SK-N-SH (cell line): ENCODE measurements at regions not wholly inside any gene's neighbourhood (a gene's known extent, or its start where the extent isn't known, plus 50 kb on each side); places are given as distances from the start of the nearest gene placed in this dataset.

Experiments
- CTCF ChIA-PET: fragments of 300-600, 350-600 bp; formaldehyde crosslinking; extraction: SDS; loops from one replicate; lab custom pipeline; 2021; lab: Yijun Ruan, JAX
- POLR2A ChIA-PET: fragments of 350-600 bp; sonication (Branson Sonifier 250); formaldehyde crosslinking; extraction: SDS; loops from one replicate; lab custom pipeline; 2020; ENCODE audit warnings: antibody characterized with exemption, inconsistent platforms; lab: Yijun Ruan, JAX
- DNase-seq: peaks from one replicate; pipeline ENCODE4 v3.0.0; 2012
- H2AFZ ChIP-seq: fragments of 200-600 bp; sonication (generic); 2 replicates; pipeline ENCODE4 v1.8.1; 2016; ENCODE audit warnings: antibody characterized with exemption, mild to moderate bottlenecking, low read depth
- H3F3A ChIP-seq: fragments of 200-600 bp; sonication (generic); replicated peaks from 2 replicates; pipeline ENCODE3; 2016; ENCODE audit warnings: antibody characterized with exemption, mild to moderate bottlenecking; ENCODE audit not compliant: insufficient read depth
- H3K27ac ChIP-seq, 2 experiments: fragments of 200-500 bp in 1 of 2; fragments of 200-600 bp in 1 of 2; sonication (Bioruptor generic) in 1 of 2; sonication (generic), shearing (Covaris generic) in 1 of 2; 2 replicates each; pipeline versions ENCODE4 v1.5.1 to v1.6.1; 2014 to 2016; ENCODE audit warnings: low read depth in 2 of 2, inconsistent platforms in 1 of 2, low read length in 1 of 2, mild to moderate bottlenecking in 1 of 2, mixed read lengths in 1 of 2
- H3K27me3 ChIP-seq: fragments of 200-600 bp; sonication (generic), shearing (Covaris generic); 2 replicates; pipeline ENCODE4 v1.6.1; 2016; ENCODE audit warnings: mixed run types; ENCODE audit not compliant: insufficient read depth
- H3K36me3 ChIP-seq, 2 experiments: fragments of 200-500 bp in 1 of 2; fragments of 200-600 bp in 1 of 2; sonication (Bioruptor generic) in 1 of 2; sonication (generic) in 1 of 2; replicated peaks in 1 of 2; 2 replicates each; pipeline versions ENCODE3 to v1.5.1; 2014 to 2016; ENCODE audit warnings: low read length in 1 of 2, mild to moderate bottlenecking in 1 of 2; ENCODE audit not compliant: insufficient read depth in 2 of 2, control insufficient read depth in 1 of 2
- H3K4me1 ChIP-seq, 2 experiments: fragments of 200-500 bp in 1 of 2; fragments of 200-600 bp in 1 of 2; sonication (Bioruptor generic) in 1 of 2; sonication (generic), shearing (Covaris generic) in 1 of 2; 2 replicates each; pipeline versions ENCODE4 v1.5.1 to v1.6.1; 2014 to 2016; ENCODE audit warnings: low read depth in 1 of 2, low read length in 1 of 2, mixed run types in 1 of 2; ENCODE audit not compliant: insufficient read depth in 2 of 2, control insufficient read depth in 1 of 2
- H3K4me2 ChIP-seq: fragments of 200-600 bp; sonication (generic), shearing (Covaris generic); 2 replicates; pipeline ENCODE4 v1.6.1; 2017; ENCODE audit warnings: mixed run types
- H3K4me3 ChIP-seq, 2 experiments: fragments of 200-500 bp in 1 of 2; fragments of 200-600 bp in 1 of 2; sonication (Bioruptor generic) in 1 of 2; sonication (generic), shearing (Covaris generic) in 1 of 2; 2 replicates each; pipeline versions ENCODE4 v1.5.1 to v1.8.1; 2014 to 2016; ENCODE audit warnings: low read depth in 2 of 2, inconsistent platforms in 1 of 2, low read length in 1 of 2, mild to moderate bottlenecking in 1 of 2, mixed read lengths in 1 of 2, moderate library complexity in 1 of 2
- H3K79me2 ChIP-seq: fragments of 200-600 bp; sonication (generic); 2 replicates; pipeline ENCODE4 v1.8.1; 2017; ENCODE audit warnings: mild to moderate bottlenecking; ENCODE audit not compliant: insufficient read depth
- H3K9ac ChIP-seq: fragments of 200-600 bp; sonication (generic); 2 replicates; pipeline ENCODE4 v1.6.1; 2017; ENCODE audit warnings: mixed run types
- H3K9me2 ChIP-seq: fragments of 200-600 bp; sonication (generic); 2 replicates; pipeline ENCODE4 v1.6.1; 2017; ENCODE audit warnings: mixed run types
- H3K9me3 ChIP-seq: fragments of 200-600 bp; sonication (generic); 2 replicates; pipeline ENCODE4 v1.6.1; 2017; ENCODE audit warnings: mixed run types, mild to moderate bottlenecking, moderate library complexity
- H4K20me1 ChIP-seq: fragments of 200-600 bp; sonication (generic); 2 replicates; pipeline ENCODE4 v1.6.1; 2017; ENCODE audit warnings: mild to moderate bottlenecking, mixed run types; ENCODE audit not compliant: insufficient read depth
- CTCF ChIP-seq: fragments of 200-600 bp; sonication (generic); IDR thresholded peaks from 2 replicates; pipeline ENCODE4 v1.6.1; 2017; ENCODE audit warnings: antibody characterized with exemption, mild to moderate bottlenecking, moderate library complexity
- EP300 ChIP-seq, 2 experiments: IDR thresholded peaks; 2 replicates each; pipeline versions ENCODE4 v1.4.0 to v1.6.1; 2012; ENCODE audit warnings: borderline replicate concordance in 1 of 2, low read depth in 1 of 2, low read length in 1 of 2
- FOXM1 ChIP-seq: IDR thresholded peaks from 2 replicates; pipeline ENCODE4 v1.4.0; 2012; ENCODE audit warnings: low read depth, mild to moderate bottlenecking
- GABPA ChIP-seq: IDR thresholded peaks from 2 replicates; pipeline ENCODE4 v1.4.0; 2012; ENCODE audit warnings: low read depth, mild to moderate bottlenecking
- IRF3 ChIP-seq: fragments of 150-350 bp; IDR thresholded peaks from 2 replicates; pipeline ENCODE4 v1.6.1; 2016; ENCODE audit warnings: mild to moderate bottlenecking, low read depth, low read length
- POLR2AphosphoS5 ChIP-seq: IDR thresholded peaks from 2 replicates; pipeline ENCODE4 v1.6.1; 2012; ENCODE audit warnings: low read depth, low read length
- RAD21 ChIP-seq: IDR thresholded peaks from 2 replicates; pipeline ENCODE4 v1.6.1; 2012; ENCODE audit warnings: mild to moderate bottlenecking, low read length
- RXRA ChIP-seq: IDR thresholded peaks from 2 replicates; pipeline ENCODE4 v1.4.0; 2012; ENCODE audit warnings: low read depth, mild to moderate bottlenecking, borderline replicate concordance
- TCF12 ChIP-seq: IDR thresholded peaks from 2 replicates; pipeline ENCODE4 v1.4.0; 2012
- TF ChIP-seq, protein P1 (sequence below): fragments of 150-350 bp; IDR thresholded peaks from 2 replicates; pipeline ENCODE4 v1.6.1; 2017; ENCODE audit warnings: antibody characterized with exemption, low read length, low read depth, borderline replicate concordance
- TF ChIP-seq, protein P2 (sequence below): IDR thresholded peaks from 2 replicates; pipeline ENCODE4 v1.6.1; 2012; ENCODE audit warnings: mild to moderate bottlenecking, low read depth, low read length, moderate library complexity

DNA sequence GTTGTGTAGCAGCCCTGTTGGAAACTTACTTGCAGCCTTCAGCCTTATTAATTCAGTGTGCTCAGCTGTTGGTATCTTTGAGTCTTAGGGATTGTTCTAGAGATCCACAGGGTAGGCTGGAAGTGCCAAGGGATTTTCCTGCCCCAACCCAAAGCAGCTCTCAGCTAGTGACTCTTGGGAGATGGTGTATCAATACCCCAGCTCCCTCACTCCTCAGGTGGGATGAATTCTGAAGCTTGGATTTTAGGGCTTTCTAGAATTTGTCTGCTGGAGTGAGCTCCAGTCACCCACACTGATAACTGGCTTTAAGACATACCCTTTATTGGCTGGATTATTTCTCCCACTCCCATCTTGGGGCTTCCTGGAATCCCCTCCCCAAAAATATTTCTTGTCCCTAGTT lies 493.0 kb downstream of the MN1 start:
- no peak overlapping the region for H3K9ac ChIP-seq
- H3F3A ChIP-seq: no peaks in the 10 kb centered on the region
- H3K36me3 ChIP-seq: no peaks in the 10 kb centered on the region
- DNase-seq: no peak
- no peak overlapping the region for H3K27ac ChIP-seq
- H3K4me3 ChIP-seq: no peak overlapping the region
- no peaks in the 10 kb centered on the region for H4K20me1 ChIP-seq
- no peaks in the 10 kb centered on the region for H3K9me3 ChIP-seq
- TF ChIP-seq IRF3 (no peak), POLR2AphosphoS5 (no peak), FOXM1 (no peak), EP300 (IDR thresholded peaks at IDR 0.05; ENCODE audit: borderline replicate concordance in 1 of 2, low read depth in 1 of 2, low read length in 1 of 2) (no peak), CTCF (no peak), RXRA (no peak), GABPA (no peak), RAD21 (no peak), TCF12 (no peak)
- TF ChIP-seq, protein P1, sequence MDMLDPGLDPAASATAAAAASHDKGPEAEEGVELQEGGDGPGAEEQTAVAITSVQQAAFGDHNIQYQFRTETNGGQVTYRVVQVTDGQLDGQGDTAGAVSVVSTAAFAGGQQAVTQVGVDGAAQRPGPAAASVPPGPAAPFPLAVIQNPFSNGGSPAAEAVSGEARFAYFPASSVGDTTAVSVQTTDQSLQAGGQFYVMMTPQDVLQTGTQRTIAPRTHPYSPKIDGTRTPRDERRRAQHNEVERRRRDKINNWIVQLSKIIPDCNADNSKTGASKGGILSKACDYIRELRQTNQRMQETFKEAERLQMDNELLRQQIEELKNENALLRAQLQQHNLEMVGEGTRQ: no peak
- TF ChIP-seq, protein P2, sequence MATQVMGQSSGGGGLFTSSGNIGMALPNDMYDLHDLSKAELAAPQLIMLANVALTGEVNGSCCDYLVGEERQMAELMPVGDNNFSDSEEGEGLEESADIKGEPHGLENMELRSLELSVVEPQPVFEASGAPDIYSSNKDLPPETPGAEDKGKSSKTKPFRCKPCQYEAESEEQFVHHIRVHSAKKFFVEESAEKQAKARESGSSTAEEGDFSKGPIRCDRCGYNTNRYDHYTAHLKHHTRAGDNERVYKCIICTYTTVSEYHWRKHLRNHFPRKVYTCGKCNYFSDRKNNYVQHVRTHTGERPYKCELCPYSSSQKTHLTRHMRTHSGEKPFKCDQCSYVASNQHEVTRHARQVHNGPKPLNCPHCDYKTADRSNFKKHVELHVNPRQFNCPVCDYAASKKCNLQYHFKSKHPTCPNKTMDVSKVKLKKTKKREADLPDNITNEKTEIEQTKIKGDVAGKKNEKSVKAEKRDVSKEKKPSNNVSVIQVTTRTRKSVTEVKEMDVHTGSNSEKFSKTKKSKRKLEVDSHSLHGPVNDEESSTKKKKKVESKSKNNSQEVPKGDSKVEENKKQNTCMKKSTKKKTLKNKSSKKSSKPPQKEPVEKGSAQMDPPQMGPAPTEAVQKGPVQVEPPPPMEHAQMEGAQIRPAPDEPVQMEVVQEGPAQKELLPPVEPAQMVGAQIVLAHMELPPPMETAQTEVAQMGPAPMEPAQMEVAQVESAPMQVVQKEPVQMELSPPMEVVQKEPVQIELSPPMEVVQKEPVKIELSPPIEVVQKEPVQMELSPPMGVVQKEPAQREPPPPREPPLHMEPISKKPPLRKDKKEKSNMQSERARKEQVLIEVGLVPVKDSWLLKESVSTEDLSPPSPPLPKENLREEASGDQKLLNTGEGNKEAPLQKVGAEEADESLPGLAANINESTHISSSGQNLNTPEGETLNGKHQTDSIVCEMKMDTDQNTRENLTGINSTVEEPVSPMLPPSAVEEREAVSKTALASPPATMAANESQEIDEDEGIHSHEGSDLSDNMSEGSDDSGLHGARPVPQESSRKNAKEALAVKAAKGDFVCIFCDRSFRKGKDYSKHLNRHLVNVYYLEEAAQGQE: no peak
- ChIA-PET POLR2A (no interaction called here), CTCF (interaction anchor here (1.1 kb wide), 1 partner anchor 18 kb away, joined by 3 read pairs; no protein-coding TSS in a partner anchor)
- peaks cover 0 to 6% of the 10 kb centered on the region in 2 experiments; a peak in 1 of 4 replicates for H3K4me1 ChIP-seq
- no peak overlapping the region for H3K4me2 ChIP-seq
- no peak overlapping the region for H2AFZ ChIP-seq
- H3K9me2 ChIP-seq: no peaks in the 10 kb centered on the region
- no peaks in the 10 kb centered on the region for H3K27me3 ChIP-seq
- H3K79me2 ChIP-seq: no peaks in the 10 kb centered on the region
